HepG2 (cell line): ENCODE measurements at regions not wholly inside any gene's neighbourhood (a gene's known extent, or its start where the extent isn't known, plus 50 kb on each side); places are given as distances from the start of the nearest gene placed in this dataset.

Source experiments
- ATAC-seq: fragments of 200-7000 bp; cut with Tn5 transposase; 3 replicates; pipeline ENCODE4 v1.9.1; 2020; ENCODE audit warnings: mild to moderate bottlenecking, moderate library complexity
- BruUV-seq: library from RNA; stranded (reverse); fragments of 400-500 nt; replicated peaks from 2 replicates; lab custom pipeline; 2021; lab: Mats Ljungman, UMichigan
- CTCF ChIA-PET: fragments of 300-600 bp; formaldehyde crosslinking; extraction: SDS; loops from one replicate; lab custom pipeline; 2021; ENCODE audit warnings: low total read pairs, inconsistent platforms, low intra/inter-chr PET ratio; lab: Yijun Ruan, JAX
- POLR2A ChIA-PET: fragments of 350-600 bp; sonication (Branson Sonifier 250); formaldehyde crosslinking; loops from one replicate; lab custom pipeline; 2020; ENCODE audit warnings: antibody characterized with exemption, inconsistent platforms; lab: Yijun Ruan, JAX
- DNase-seq: peaks from one replicate; pipeline ENCODE4 v3.0.0-alpha.2; 2015; ENCODE audit warnings: low spot score
- FAIRE-seq: peaks from 3 replicates; lab custom pipeline; 2011; peaks lifted over from hg19 to GRCh38; lab: Jason Lieb, UNC
- H2AFZ ChIP-seq: one replicate; pipeline ENCODE4 v1.6.1; 2011; ENCODE audit warnings: low read length, inconsistent platforms
- H3K27ac ChIP-seq: fragments of 300-600 bp; 3 replicates; pipeline ENCODE4 v1.8.0; 2011; ENCODE audit warnings: mixed run types, mild to moderate bottlenecking, mixed read lengths, low read length, inconsistent platforms; ENCODE audit not compliant: insufficient read depth; ENCODE audit errors: extremely low read length
- H3K27me3 ChIP-seq, 2 experiments: fragments of 200-600 bp in 1 of 2; 2 replicates in 1 of 2; 3 replicates in 1 of 2; pipeline versions ENCODE4 v1.6.0 to v1.8.0; 2011; ENCODE audit warnings: low read length in 2 of 2, mild to moderate bottlenecking in 2 of 2, moderate library complexity in 2 of 2, inconsistent platforms in 1 of 2; ENCODE audit not compliant: insufficient read depth in 2 of 2, control insufficient read depth in 1 of 2
- H3K36me3 ChIP-seq, 2 experiments: fragments of 200-600 bp in 1 of 2; replicated peaks in 1 of 2; 2 replicates in 1 of 2; 3 replicates in 1 of 2; pipeline versions ENCODE4 v1.5.1 to v1.8.0; 2011; ENCODE audit warnings: low read length in 2 of 2, inconsistent platforms in 1 of 2; ENCODE audit not compliant: insufficient read depth in 2 of 2, control insufficient read depth in 1 of 2
- H3K4me1 ChIP-seq: 2 replicates; pipeline ENCODE4 v1.5.1; 2012; ENCODE audit warnings: low read length, inconsistent platforms; ENCODE audit not compliant: insufficient read depth
- H3K4me2 ChIP-seq: 2 replicates; pipeline ENCODE4 v1.6.0; 2011; ENCODE audit warnings: low read depth, low read length, inconsistent platforms
- H3K4me3 ChIP-seq, 3 experiments: fragments of 200-600 bp in 1 of 3; sonication (generic), shearing (Covaris generic) in 1 of 3; replicated peaks in 1 of 3; 2 replicates each; pipeline ENCODE4 v1.5.1; 2011 to 2016; ENCODE audit warnings: low read length in 3 of 3, inconsistent platforms in 2 of 3, low read depth in 2 of 3, mild to moderate bottlenecking in 2 of 3, control low read depth in 1 of 3, mixed read lengths in 1 of 3; ENCODE audit not compliant: insufficient read depth in 1 of 3
- H3K79me2 ChIP-seq: one replicate; pipeline ENCODE4 v1.6.1; 2011; ENCODE audit warnings: low read length, inconsistent platforms; ENCODE audit not compliant: insufficient read depth
- H3K9ac ChIP-seq: 2 replicates; pipeline ENCODE4 v1.6.0; 2011; ENCODE audit warnings: mild to moderate bottlenecking, low read depth, low read length, inconsistent platforms; ENCODE audit not compliant: insufficient read depth
- H3K9me3 ChIP-seq: 2 replicates; pipeline ENCODE4 v1.5.1; 2012; ENCODE audit warnings: mild to moderate bottlenecking, low read length
- H4K20me1 ChIP-seq: 2 replicates; pipeline ENCODE4 v1.6.0; 2011; ENCODE audit warnings: inconsistent platforms, mild to moderate bottlenecking, low read length, moderate library complexity; ENCODE audit not compliant: insufficient read depth
- ARNT2 ChIP-seq: sonication (generic); formaldehyde crosslinking; IDR thresholded peaks from 2 replicates; pipeline ENCODE4 v1.8.0; 2022; ENCODE audit warnings: mild to moderate bottlenecking, low read depth, missing genetic modification reagents, moderate library complexity
- BRCA1 ChIP-seq: sonication (generic); formaldehyde crosslinking; IDR thresholded peaks from 2 replicates; pipeline ENCODE4 v1.4.0; 2020; ENCODE audit warnings: missing genetic modification reagents
- PBX2 ChIP-seq: IDR thresholded peaks from 2 replicates; pipeline ENCODE4 v1.6.1; 2016; ENCODE audit warnings: control low read depth
- ZBTB39 ChIP-seq: sonication (generic); formaldehyde crosslinking; IDR thresholded peaks from 2 replicates; pipeline ENCODE4 v1.5.0; 2020; ENCODE audit warnings: missing genetic modification reagents
- ZNF225 ChIP-seq: sonication (generic); formaldehyde crosslinking; IDR thresholded peaks from 2 replicates; pipeline ENCODE4 v1.4.0; 2020; ENCODE audit warnings: mild to moderate bottlenecking, missing genetic modification reagents
- ZUFSP ChIP-seq: sonication (generic); formaldehyde crosslinking; IDR thresholded peaks from 2 replicates; pipeline ENCODE4 v1.9.0; 2021; ENCODE audit warnings: missing genetic modification reagents, mild to moderate bottlenecking, borderline replicate concordance
- WGBS: methylation state at CpG from one replicate; pipeline ENCODE4 v1.1.6; 2017; ENCODE audit warnings: low lambda C conversion rate; 5-methylcytosine and 5-hydroxymethylcytosine counted together
- in situ Hi-C: cut with HindIII; loops from 2 replicates; pipeline ENCODE4 v1.10.0; 2017; ENCODE audit warnings: low pct_unique_long_range_greater_than_20kb; ENCODE audit not compliant: extremely low pct_ligation_motif_present
- intact Hi-C: fragments of 100-400 bp; cut with micrococcal nuclease; formaldehyde crosslinking; loops from one replicate; pipeline ENCODE4 v1.10.0; 2022; ENCODE audit not compliant: unreplicated experiment

- H3K79me2 ChIP-seq: no peaks in the 10 kb centered on the region
- no peaks in the 10 kb centered on the region for H3K36me3 ChIP-seq
- no peak overlapping the region for H3K4me2 ChIP-seq
- intact Hi-C loops (no loop called here), in situ Hi-C loops (no loop called here)
- no peaks in the 10 kb centered on the region for H3K9me3 ChIP-seq
- no peak overlapping the region for H3K9ac ChIP-seq
- H3K4me3 ChIP-seq: no peak overlapping the region
- 2% methylated on average over 4 of the region's 4 CpGs for WGBS
- ATAC-seq (no peak), DNase-seq (no peak), FAIRE-seq (no peak)
- no peak overlapping the region for H2AFZ ChIP-seq
- ChIA-PET POLR2A (no interaction called here), CTCF (no interaction called here)
- no peak overlapping the region for H3K27ac ChIP-seq
- H3K27me3 ChIP-seq: peaks cover 0 to 6% of the 10 kb centered on the region in 2 experiments; a peak in 2 of 5 replicates
- TF ChIP-seq BRCA1 (CRISPR knock-in tag): no peak
- no peak for TF ChIP-seq ZUFSP (CRISPR knock-in tag)
- no peak for TF ChIP-seq PBX2
- TF ChIP-seq ARNT2: no peak
- no peak for TF ChIP-seq ZBTB39
- TF ChIP-seq ZNF225 (CRISPR knock-in tag): no peak
- no peaks in the 10 kb centered on the region for H4K20me1 ChIP-seq
- no TSS peak for BruUV-seq
- no peaks in the 10 kb centered on the region for H3K4me1 ChIP-seq
These were observed 293.1 kb downstream of the ZEB1 start for GRCh38 chr10:31612082-31612481.
